Hematopoietic multipotent progenitor cell treated with erythropoietin and hydrocortisone succinate and interleukin-3 and kit ligand, for 6 days (in vitro differentiated cells): ENCODE measurements at regions not wholly inside any gene's neighbourhood (a gene's known extent, or its start where the extent isn't known, plus 50 kb on each side); places are given as distances from the start of the nearest gene placed in this dataset.
"Not testable (repeated sequence)": the region's sequence is repeated elsewhere in the genome, so short reads cannot be mapped to it uniquely, and the experiment has no call there.

Source experiments
- DNase-seq: peaks from one replicate; pipeline ENCODE4 v3.0.0-alpha.2; 2015

GRCh38 chr3:81173514-81173913 lies 587.9 kb downstream of the GBE1 start:
- no peak for DNase-seq

- DNase-seq: no peak
Measured at GRCh38 chr3:81170298-81170697, 591.1 kb downstream of the GBE1 start.

- no peak for DNase-seq
Measured at GRCh38 chr3:81164806-81165205, 596.6 kb downstream of the GBE1 start.

- DNase-seq: no peak
Measured at GRCh38 chr3:81161851-81162250, 599.6 kb downstream of the GBE1 start.

- no peak for DNase-seq
Measured at GRCh38 chr3:81161100-81161499, 600.3 kb downstream of the GBE1 start.

- no peak for DNase-seq
Measured at GRCh38 chr3:81154611-81155143, 606.8 kb downstream of the GBE1 start.

GRCh38 chr3:81152156-81152555 lies 609.3 kb downstream of the GBE1 start:
- no peak for DNase-seq

- no peak for DNase-seq
Measured at GRCh38 chr3:81132995-81133394, 628.5 kb downstream of the GBE1 start.

- no peak for DNase-seq
Measured at GRCh38 chr3:81105789-81106488, 655.5 kb downstream of the GBE1 start.

GRCh38 chr3:81105206-81105605 lies 656.2 kb downstream of the GBE1 start:
- DNase-seq: no peak

- no peak for DNase-seq
Measured at GRCh38 chr3:81097889-81098288, 663.6 kb downstream of the GBE1 start.

- DNase-seq: no peak
Measured at GRCh38 chr3:81095956-81096355, 665.5 kb downstream of the GBE1 start.

- DNase-seq: no peak
Measured at GRCh38 chr3:81094986-81095385, 666.5 kb downstream of the GBE1 start.

GRCh38 chr3:81087607-81088006 lies 673.8 kb downstream of the GBE1 start:
- DNase-seq: no peak

- no peak for DNase-seq
Measured at GRCh38 chr3:81086348-81086747, 675.1 kb downstream of the GBE1 start.

- no peak for DNase-seq
Measured at GRCh38 chr3:81080608-81081007, 680.8 kb downstream of the GBE1 start.

GRCh38 chr3:81072591-81072990 lies 688.9 kb downstream of the GBE1 start:
- DNase-seq: no peak

- no peak for DNase-seq
Measured at GRCh38 chr3:81068546-81068945, 692.9 kb downstream of the GBE1 start.

GRCh38 chr3:81063896-81064295 lies 697.5 kb downstream of the GBE1 start:
- DNase-seq: no peak

GRCh38 chr3:81051133-81051532 lies 710.3 kb downstream of the GBE1 start:
- not testable (repeated sequence) for DNase-seq

- no peak for DNase-seq
Measured at GRCh38 chr3:81048058-81048665, 713.3 kb downstream of the GBE1 start.

GRCh38 chr3:81045976-81046375 lies 715.5 kb downstream of the GBE1 start:
- DNase-seq: no peak

- DNase-seq: no peak
Measured at GRCh38 chr3:81045246-81045645, 716.2 kb downstream of the GBE1 start.

- DNase-seq: no peak
Measured at GRCh38 chr3:81043660-81044199, 717.7 kb downstream of the GBE1 start.
